HepG2 (cell line): ENCODE measurements at regions not wholly inside any gene's neighbourhood (a gene's known extent, or its start where the extent isn't known, plus 50 kb on each side); places are given as distances from the start of the nearest gene placed in this dataset.

Source experiments
- CTCF ChIP-seq: sonication (generic); formaldehyde crosslinking; IDR thresholded peaks from 2 replicates; pipeline ENCODE4 v1.5.0; 2020; ENCODE audit warnings: mild to moderate bottlenecking, missing genetic modification reagents, moderate library complexity
- FOXO1 ChIP-seq: sonication (generic); formaldehyde crosslinking; IDR thresholded peaks from 2 replicates; pipeline ENCODE4 v1.4.0; 2020; ENCODE audit warnings: missing genetic modification reagents
- FOXP1 ChIP-seq, 2 experiments: fragments of 450-650 bp in 1 of 2; IDR thresholded peaks; 2 replicates each; pipeline ENCODE4 v1.6.1; 2017 to 2018; ENCODE audit warnings: antibody characterized with exemption in 1 of 2
- HCFC1 ChIP-seq: fragments of 150-350 bp; IDR thresholded peaks from 2 replicates; pipeline ENCODE4 v1.6.1; 2014; ENCODE audit warnings: low read depth, low read length
- KDM6A ChIP-seq: IDR thresholded peaks from 2 replicates; pipeline ENCODE4 v1.6.1; 2016; ENCODE audit warnings: low read depth
- MNT ChIP-seq: fragments of 450-650 bp; IDR thresholded peaks from 2 replicates; pipeline ENCODE4 v1.6.1; 2016
- MXD4 ChIP-seq: IDR thresholded peaks from 2 replicates; pipeline ENCODE4 v1.6.1; 2016; ENCODE audit warnings: mild to moderate bottlenecking, missing biosample characterization, missing genetic modification reagents
- MZF1 ChIP-seq: sonication (generic); formaldehyde crosslinking; IDR thresholded peaks from 2 replicates; pipeline ENCODE4 v1.8.1; 2023; ENCODE audit warnings: mild to moderate bottlenecking, missing genetic modification reagents, borderline replicate concordance
- NR1H2 ChIP-seq: sonication (generic); formaldehyde crosslinking; IDR thresholded peaks from 2 replicates; pipeline ENCODE4 v1.8.1; 2022; ENCODE audit warnings: low read depth, missing genetic modification reagents, borderline replicate concordance
- PITX1 ChIP-seq: sonication (generic); formaldehyde crosslinking; IDR thresholded peaks from 2 replicates; pipeline ENCODE4 v1.5.1; 2020; ENCODE audit warnings: mild to moderate bottlenecking, missing genetic modification reagents
- POGZ ChIP-seq: sonication (generic); formaldehyde crosslinking; IDR thresholded peaks from 2 replicates; pipeline ENCODE4 v1.4.0; 2020; ENCODE audit warnings: mild to moderate bottlenecking, missing genetic modification reagents
- RFX3 ChIP-seq: IDR thresholded peaks from 2 replicates; pipeline ENCODE4 v1.6.1; 2016; ENCODE audit warnings: missing biosample characterization, missing genetic modification reagents
- SIX1 ChIP-seq: sonication (generic); formaldehyde crosslinking; IDR thresholded peaks from 2 replicates; pipeline ENCODE4 v1.4.0; 2020; ENCODE audit warnings: missing genetic modification reagents, borderline replicate concordance
- SNAPC2 ChIP-seq: sonication (generic); formaldehyde crosslinking; IDR thresholded peaks from 2 replicates; pipeline ENCODE4 v1.8.1; 2022; ENCODE audit warnings: mild to moderate bottlenecking, missing genetic modification reagents
- SRSF4 ChIP-seq: fragments of 200-400 bp; formaldehyde crosslinking; IDR thresholded peaks from one replicate; pipeline ENCODE4 v1.6.1; 2018; ENCODE audit warnings: mild to moderate bottlenecking, low read depth, low read length, moderate library complexity; ENCODE audit not compliant: poor library complexity, severe bottlenecking
- SRY ChIP-seq: sonication (generic); formaldehyde crosslinking; IDR thresholded peaks from 2 replicates; pipeline ENCODE4 v1.8.0; 2022; ENCODE audit warnings: mild to moderate bottlenecking, missing genetic modification reagents
- STAT6 ChIP-seq: sonication (generic); formaldehyde crosslinking; IDR thresholded peaks from 2 replicates; pipeline ENCODE4 v1.4.0; 2020; ENCODE audit warnings: missing genetic modification reagents, mild to moderate bottlenecking, borderline replicate concordance
- TBL1XR1 ChIP-seq: fragments of 150-350 bp; IDR thresholded peaks from 2 replicates; pipeline ENCODE4 v1.6.1; 2014; ENCODE audit warnings: borderline replicate concordance, low read length; ENCODE audit not compliant: partially characterized antibody
- YEATS2 ChIP-seq: sonication (generic); formaldehyde crosslinking; IDR thresholded peaks from 2 replicates; pipeline ENCODE4 v1.4.0; 2020; ENCODE audit warnings: missing genetic modification reagents, borderline replicate concordance
- YEATS4 ChIP-seq: sonication (generic); formaldehyde crosslinking; IDR thresholded peaks from 2 replicates; pipeline ENCODE4 v1.4.0; 2020; ENCODE audit warnings: missing genetic modification reagents, borderline replicate concordance
- YY1 ChIP-seq: IDR thresholded peaks from 2 replicates; pipeline ENCODE4 v1.6.1; 2011; ENCODE audit warnings: low read length, low read depth, moderate library complexity, mild to moderate bottlenecking; ENCODE audit not compliant: insufficient read depth, insufficient replicate concordance
- ZBTB1 ChIP-seq: sonication (generic); formaldehyde crosslinking; IDR thresholded peaks from 2 replicates; pipeline ENCODE4 v1.4.0; 2020; ENCODE audit warnings: missing genetic modification reagents, borderline replicate concordance
- ZNF10 ChIP-seq: sonication (generic); formaldehyde crosslinking; IDR thresholded peaks from 2 replicates; pipeline ENCODE4 v1.4.0; 2020; ENCODE audit warnings: mild to moderate bottlenecking, low read depth, missing genetic modification reagents, borderline replicate concordance
- ZNF329 ChIP-seq: sonication (generic); formaldehyde crosslinking; IDR thresholded peaks from 2 replicates; pipeline ENCODE4 v1.9.0; 2021; ENCODE audit warnings: low read depth, mild to moderate bottlenecking, missing genetic modification reagents
- ZNF780A ChIP-seq: sonication (generic); formaldehyde crosslinking; IDR thresholded peaks from 2 replicates; pipeline ENCODE4 v1.8.0; 2022; ENCODE audit warnings: mild to moderate bottlenecking, missing genetic modification reagents, moderate library complexity
- ZNF792 ChIP-seq: IDR thresholded peaks from 2 replicates; pipeline ENCODE4 v1.6.1; 2016

- no peak for TF ChIP-seq FOXP1 (IDR thresholded peaks at IDR 0.05)
- TF ChIP-seq FOXP1 (CRISPR knock-in tag; IDR thresholded peaks at IDR 0.05): peak; percentile 82
- TF ChIP-seq SNAPC2: 0 out of 2 replicates have a peak, but pooled peaks have one; percentile 1
- 0 out of 2 replicates have a peak, but pooled peaks have one; percentile 27 for TF ChIP-seq SRY (CRISPR knock-in tag)
- no peak for TF ChIP-seq ZNF329 (CRISPR knock-in tag)
- TF ChIP-seq STAT6 (CRISPR knock-in tag): no peak; the same call in 1 of the 2 replicates
- no peak for TF ChIP-seq HCFC1
- TF ChIP-seq MXD4 (CRISPR knock-in tag): 0 out of 2 replicates have a peak, but pooled peaks have one; percentile 27
- no peak for TF ChIP-seq SRSF4
- TF ChIP-seq ZNF10 (CRISPR knock-in tag): no peak
- TF ChIP-seq ZNF780A: no peak
- TF ChIP-seq ZBTB1: no peak
- TF ChIP-seq YY1: no peak
- peak; percentile 67 for TF ChIP-seq CTCF
- TF ChIP-seq MNT: no peak
- TF ChIP-seq YEATS4: peak; percentile 36; the same call in 1 of the 2 replicates
- TF ChIP-seq TBL1XR1: peak; percentile 79
- peak; percentile 78; the same call in 1 of the 2 replicates for TF ChIP-seq SIX1 (CRISPR knock-in tag)
- TF ChIP-seq YEATS2 (CRISPR knock-in tag): peak; percentile 61; the same call in 1 of the 2 replicates
- TF ChIP-seq MZF1 (CRISPR knock-in tag): no peak
- TF ChIP-seq FOXO1: peak; percentile 85
- TF ChIP-seq RFX3 (CRISPR knock-in tag): no peak
- TF ChIP-seq ZNF792 (CRISPR knock-in tag): no peak; the same call in 1 of the 2 replicates
- peak; percentile 85 for TF ChIP-seq KDM6A
- no peak for TF ChIP-seq NR1H2 (CRISPR knock-in tag)
- peak; percentile 89 for TF ChIP-seq POGZ (CRISPR knock-in tag)
- peak; percentile 72 for TF ChIP-seq PITX1 (CRISPR knock-in tag)
Measured at GRCh38 chr6:137697267-137697938, 169.7 kb upstream of the TNFAIP3 start (continued).
